Right lobe of liver (tissue), 6 donors: ENCODE measurements at regions not wholly inside any gene's neighbourhood (a gene's known extent, or its start where the extent isn't known, plus 50 kb on each side); places are given as distances from the start of the nearest gene placed in this dataset.

Experiments
- ATAC-seq, 4 donors: fragments of 200-7000 bp; cut with Tn5 transposase; one replicate each; pipeline ENCODE4 v1.9.1; 2020; ENCODE audit warnings: mild to moderate bottlenecking in 4 of 4, moderate library complexity in 4 of 4
- DNase-seq, 3 donors: peaks; one replicate each; pipeline ENCODE4 v3.0.0-alpha.2; 2020
- H3K27ac ChIP-seq, 3 donors: fragments of 200-600 bp; one replicate each; pipeline ENCODE4 v1.8.0; 2022
- H3K27me3 ChIP-seq, 2 donors: fragments of 200-600 bp; one replicate each; pipeline ENCODE4 v1.8.0; 2022
- H3K36me3 ChIP-seq, 4 donors: fragments of 200-600 bp; sonication (generic) in 1 of 4; one replicate each; pipeline versions ENCODE4 v1.5.1 to v1.8.0; 2017 to 2022; ENCODE audit warnings: control low read depth in 1 of 4
- H3K4me1 ChIP-seq, 4 donors: fragments of 200-600 bp; sonication (generic) in 1 of 4; one replicate each; pipeline versions ENCODE4 v1.5.1 to v1.8.0; 2017 to 2022; ENCODE audit warnings: control low read depth in 1 of 4
- H3K4me3 ChIP-seq, 3 donors: fragments of 200-600 bp; one replicate each; pipeline ENCODE4 v1.8.0; 2022
- H3K9me3 ChIP-seq, 4 donors: fragments of 200-600 bp; sonication (generic) in 1 of 4; one replicate each; pipeline versions ENCODE4 v1.5.1 to v1.8.0; 2017 to 2022; ENCODE audit warnings: control low read depth in 1 of 4
- POLR2A ChIP-seq: fragments of 450-650 bp; IDR thresholded peaks from one replicate; pipeline ENCODE4 v1.6.1; 2017; ENCODE audit warnings: antibody characterized with exemption, mild to moderate bottlenecking
- WGBS: methylation state at CpG from one replicate; pipeline ENCODE4 v1.1.6; 2018; ENCODE audit warnings: low coverage, low lambda C conversion rate; ENCODE audit not compliant: insufficient coverage; ENCODE audit errors: missing lambda C conversion rate; 5-methylcytosine and 5-hydroxymethylcytosine counted together
- intact Hi-C, 2 donors: fragments of 100-400 bp; cut with DNase I; formaldehyde crosslinking; loops; one replicate each; pipeline versions ENCODE4 v1.11.2 to v1.14.1; 2022
- TF ChIP-seq, protein P1 (sequence below), 4 donors: fragments of 200-600 bp in 3 of 4; fragments of 450-650 bp in 1 of 4; IDR thresholded peaks; one replicate each; pipeline versions ENCODE4 v1.5.1 to v1.8.0; 2016 to 2022; ENCODE audit warnings: antibody characterized with exemption in 4 of 4, mild to moderate bottlenecking in 2 of 4
- donor health status: DM: no; HTN: yes; CAD: no.
- donor health status: DM: no; HTN: no; CAD: no.
- donor health status: DM: no; HTN: no; CAD: no.
- donor health status: DM: no; HTN: yes; CAD: no.
- donor health status: DM: no; HTN: yes; CAD: no.

DNA sequence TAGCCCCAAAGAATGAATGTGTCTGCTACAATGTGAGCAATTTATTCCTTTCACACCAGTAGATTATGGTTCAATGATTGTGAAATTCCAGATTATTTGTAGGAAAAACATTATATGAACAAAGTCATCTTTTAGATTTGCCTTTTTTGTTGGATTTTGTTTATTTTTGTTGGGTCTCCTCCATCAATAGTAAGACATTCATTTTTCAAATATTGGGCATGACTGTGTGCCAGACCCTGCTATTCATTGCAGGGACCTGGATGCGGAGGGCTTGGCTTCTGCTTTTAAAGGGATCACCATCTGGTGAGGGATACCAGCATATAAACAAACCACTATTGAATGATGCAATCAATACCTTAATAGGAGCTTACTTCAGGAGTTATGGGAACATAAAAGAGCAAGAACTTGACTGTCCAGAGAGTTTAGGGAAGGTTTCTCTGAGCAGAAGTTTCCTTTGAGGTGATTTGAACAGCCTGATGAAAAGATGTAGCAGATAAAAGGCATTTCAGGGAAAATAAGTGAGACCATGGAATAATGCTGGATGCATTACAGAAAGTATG is 486.7 kb downstream of the EPHA4 start:
- WGBS = 65% methylated on average over 1 of the region's 1 CpG
- DNase-seq (no peak), ATAC-seq (no peak)
- no peak for TF ChIP-seq POLR2A
- TF ChIP-seq, protein P1, sequence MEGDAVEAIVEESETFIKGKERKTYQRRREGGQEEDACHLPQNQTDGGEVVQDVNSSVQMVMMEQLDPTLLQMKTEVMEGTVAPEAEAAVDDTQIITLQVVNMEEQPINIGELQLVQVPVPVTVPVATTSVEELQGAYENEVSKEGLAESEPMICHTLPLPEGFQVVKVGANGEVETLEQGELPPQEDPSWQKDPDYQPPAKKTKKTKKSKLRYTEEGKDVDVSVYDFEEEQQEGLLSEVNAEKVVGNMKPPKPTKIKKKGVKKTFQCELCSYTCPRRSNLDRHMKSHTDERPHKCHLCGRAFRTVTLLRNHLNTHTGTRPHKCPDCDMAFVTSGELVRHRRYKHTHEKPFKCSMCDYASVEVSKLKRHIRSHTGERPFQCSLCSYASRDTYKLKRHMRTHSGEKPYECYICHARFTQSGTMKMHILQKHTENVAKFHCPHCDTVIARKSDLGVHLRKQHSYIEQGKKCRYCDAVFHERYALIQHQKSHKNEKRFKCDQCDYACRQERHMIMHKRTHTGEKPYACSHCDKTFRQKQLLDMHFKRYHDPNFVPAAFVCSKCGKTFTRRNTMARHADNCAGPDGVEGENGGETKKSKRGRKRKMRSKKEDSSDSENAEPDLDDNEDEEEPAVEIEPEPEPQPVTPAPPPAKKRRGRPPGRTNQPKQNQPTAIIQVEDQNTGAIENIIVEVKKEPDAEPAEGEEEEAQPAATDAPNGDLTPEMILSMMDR (IDR thresholded peaks at IDR 0.05) = no peak
- Histone ChIP-seq H3K4me3 (no peak overlapping the region), H3K4me1 (no peaks in the 10 kb centered on the region), H3K9me3 (no peaks in the 10 kb centered on the region), H3K36me3 (no peaks in the 10 kb centered on the region), H3K27ac (no peak overlapping the region), H3K27me3 (no peaks in the 10 kb centered on the region)
- intact Hi-C loops = no loop called here

DNA sequence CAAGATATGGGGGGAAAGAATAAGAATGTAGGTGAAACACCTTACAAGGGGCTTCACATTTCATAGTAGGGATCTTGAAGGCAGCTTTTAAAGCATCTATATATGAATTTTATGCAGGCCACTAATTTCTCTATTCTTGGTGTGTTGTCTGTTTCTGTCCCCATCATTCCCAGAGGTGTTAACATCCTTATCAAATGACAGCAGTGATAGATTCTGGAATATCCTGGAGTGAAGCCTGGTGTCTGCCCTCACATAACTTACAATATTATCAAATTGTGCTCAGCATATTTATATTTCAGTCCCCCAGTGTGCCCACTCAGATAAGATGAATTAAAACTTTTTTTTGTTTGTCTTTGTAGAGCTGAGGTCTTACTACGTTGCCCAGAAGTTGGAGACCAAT is 486.2 kb downstream of the EPHA4 start:
- TF ChIP-seq POLR2A = no peak
- TF ChIP-seq, protein P1 (IDR thresholded peaks at IDR 0.05) = no peak
- WGBS = 40% methylated on average over 1 of the region's 1 CpG
- Histone ChIP-seq H3K4me3 (no peak overlapping the region), H3K9me3 (no peaks in the 10 kb centered on the region), H3K27ac (no peak overlapping the region), H3K4me1 (no peaks in the 10 kb centered on the region), H3K27me3 (no peaks in the 10 kb centered on the region), H3K36me3 (no peaks in the 10 kb centered on the region)
- intact Hi-C loops = no loop called here
- DNase-seq (no peak), ATAC-seq (no peak)

GRCh38 chr2:221087779-221088178 is 484.3 kb downstream of the EPHA4 start:
- ATAC-seq (no peak), DNase-seq (no peak)
- no peaks in the 10 kb centered on the region for H3K4me1 ChIP-seq
- H3K27ac ChIP-seq = no peak overlapping the region
- TF ChIP-seq POLR2A = no peak
- TF ChIP-seq, protein P1 (IDR thresholded peaks at IDR 0.05) = no peak
- WGBS = 53% methylated on average over 7 of the region's 7 CpGs
- intact Hi-C loops = no loop called here
- no peaks in the 10 kb centered on the region for H3K27me3 ChIP-seq
- H3K4me3 ChIP-seq = no peak overlapping the region
- no peaks in the 10 kb centered on the region for H3K36me3 ChIP-seq
- no peaks in the 10 kb centered on the region for H3K9me3 ChIP-seq

- H3K27me3 ChIP-seq = no peaks in the 10 kb centered on the region
- no peak overlapping the region for H3K27ac ChIP-seq
- no peak for TF ChIP-seq POLR2A
- TF ChIP-seq, protein P1 (IDR thresholded peaks at IDR 0.05) = no peak
- H3K4me1 ChIP-seq = no peaks in the 10 kb centered on the region
- no peak for DNase-seq
- intact Hi-C loops = no loop called here
- H3K36me3 ChIP-seq = no peaks in the 10 kb centered on the region
- H3K9me3 ChIP-seq = no peaks in the 10 kb centered on the region
- ATAC-seq = no peak
- WGBS = 50% methylated on average over 2 of the region's 2 CpGs
- no peak overlapping the region for H3K4me3 ChIP-seq
Observed at GRCh38 chr2:221088506-221088905, 483.6 kb downstream of the EPHA4 start.

GRCh38 chr2:221095356-221095755 is 476.7 kb downstream of the EPHA4 start:
- no peaks in the 10 kb centered on the region for H3K9me3 ChIP-seq

More at GRCh38 chr2:221095356-221095755, 476.7 kb downstream of the EPHA4 start:
- Histone ChIP-seq H3K4me3 (no peak overlapping the region), H3K27ac (no peak overlapping the region), H3K4me1 (no peaks in the 10 kb centered on the region), H3K27me3 (no peaks in the 10 kb centered on the region), H3K36me3 (no peaks in the 10 kb centered on the region)
- no peak for ATAC-seq
- intact Hi-C loops = no loop called here
- WGBS = 0% methylated on average over 1 of the region's 1 CpG
- TF ChIP-seq, protein P1 (IDR thresholded peaks at IDR 0.05) = no peak
- TF ChIP-seq POLR2A = no peak
- DNase-seq = no peak
